Pancreas (tissue), 10 donors: ENCODE measurements at regions not wholly inside any gene's neighbourhood (a gene's known extent, or its start where the extent isn't known, plus 50 kb on each side); places are given as distances from the start of the nearest gene placed in this dataset.

Experiments
- ATAC-seq, 4 donors: fragments of 200-7000 bp; cut with Tn5 transposase; one replicate each; pipeline versions ENCODE4 v1.8.0 to v1.9.1; 2020; ENCODE audit warnings: mild to moderate bottlenecking in 4 of 4, moderate library complexity in 4 of 4
- DNase-seq, 6 donors: peaks; one replicate each; pipeline ENCODE4 v3.0.0-alpha.2; 2020
- FAIRE-seq: peaks from 2 replicates; lab custom pipeline; 2012; peaks lifted over from hg19 to GRCh38; lab: Jason Lieb, UNC
- H3K27ac ChIP-seq, 4 donors: fragments of 200-600 bp; sonication (generic); 1 replicate in 3 of 4; 2 replicates in 1 of 4; pipeline versions ENCODE4 v1.5.0 to v1.8.0; 2020
- H3K27me3 ChIP-seq, 4 donors: fragments of 200-600 bp; one replicate each; pipeline ENCODE4 v1.8.0; 2021
- H3K36me3 ChIP-seq, 3 donors: fragments of 200-600 bp; sonication (generic) in 1 of 3; one replicate each; pipeline versions ENCODE4 v1.5.0 to v1.8.0; 2020 to 2021
- H3K4me1 ChIP-seq, 3 donors: fragments of 200-600 bp; one replicate each; pipeline ENCODE4 v1.8.0; 2021
- H3K4me3 ChIP-seq, 4 donors: fragments of 200-600 bp; sonication (generic) in 2 of 4; one replicate each; pipeline versions ENCODE4 v1.5.0 to v1.8.0; 2020 to 2021
- H3K9me3 ChIP-seq, 4 donors: fragments of 200-600 bp; one replicate each; pipeline ENCODE4 v1.8.0; 2021
- CTCF ChIP-seq, 4 donors: fragments of 200-600 bp; sonication (generic) in 3 of 4; IDR thresholded peaks; one replicate each; pipeline versions ENCODE4 v1.5.0 to v1.8.0; 2021; ENCODE audit warnings: antibody characterized with exemption in 4 of 4
- WGBS, 2 donors: extraction: QIAGEN DNeasy Blood & Tissue Kit; methylation state at CpG; one replicate each; pipeline ENCODE4 v1.1.7; 2013; 5-methylcytosine and 5-hydroxymethylcytosine counted together
- intact Hi-C, 3 donors: fragments of 100-400 bp; cut with DNase I; formaldehyde crosslinking; loops; one replicate each; pipeline versions ENCODE4 v1.11.1 to v1.14.2; 2022
- donor health status: healthy with polysubstance abuse.
- donor health status: DM: no; HTN: no; CAD: no; lungs with moderate emphysema.
- donor health status: DM: no; HTN: no; CAD: no.
- donor health status: control.
- donor health status: control.
- donor health status: Bipolar disorder and iron deficiency.
- donor health status: DM: yes; HTN: yes; CAD: no.
- donor health status: DM: no; HTN: no; CAD: no.
- donor health status: DM: no; HTN: no; CAD: no.
- donor health status: DM: yes; HTN: yes; CAD: no.

- Histone ChIP-seq H3K9me3 (no peaks in the 10 kb centered on the region), H3K4me1 (no peaks in the 10 kb centered on the region), H3K27ac (no peak overlapping the region), H3K4me3 (no peak overlapping the region), H3K27me3 (no peaks in the 10 kb centered on the region), H3K36me3 (no peaks in the 10 kb centered on the region)
- FAIRE-seq (no peak), ATAC-seq (no peak), DNase-seq (peak in 1 of 6 donors; percentile 1)
- TF ChIP-seq CTCF (IDR thresholded peaks at IDR 0.05) = no peak
- intact Hi-C loops = no loop called here
- WGBS, 2 donors = 81 to 85% methylated on average over 10 of the region's 10 CpGs
Observed at GRCh38 chr6:1037430-1038202, 274.3 kb upstream of the FOXQ1 start.

- DNase-seq (peak in 1 of 6 donors; percentile 4), FAIRE-seq (no peak), ATAC-seq (no peak)
- Histone ChIP-seq H3K4me3 (no peak overlapping the region), H3K9me3 (no peaks in the 10 kb centered on the region), H3K4me1 (no peaks in the 10 kb centered on the region), H3K27me3 (no peaks in the 10 kb centered on the region), H3K36me3 (no peaks in the 10 kb centered on the region), H3K27ac (no peak overlapping the region)
- 81 to 83% methylated on average over 11 of the region's 11 CpGs for WGBS, 2 donors
- intact Hi-C loops = no loop called here
- no peak for TF ChIP-seq CTCF (IDR thresholded peaks at IDR 0.05)
Observed at GRCh38 chr6:1035401-1035800, 276.5 kb upstream of the FOXQ1 start.

- ATAC-seq (no peak), DNase-seq (no peak), FAIRE-seq (no peak)
- no peak for TF ChIP-seq CTCF (IDR thresholded peaks at IDR 0.05)
- no peak overlapping the region for H3K27ac ChIP-seq
- no peak overlapping the region for H3K4me3 ChIP-seq
- H3K4me1 ChIP-seq = no peaks in the 10 kb centered on the region
- no peaks in the 10 kb centered on the region for H3K36me3 ChIP-seq
- intact Hi-C loops = no loop called here
- H3K27me3 ChIP-seq = no peaks in the 10 kb centered on the region
- 62 to 83% methylated on average over 2 of the region's 2 CpGs for WGBS, 2 donors
- no peaks in the 10 kb centered on the region for H3K9me3 ChIP-seq
Observed at GRCh38 chr6:1031720-1032119, 280.2 kb upstream of the FOXQ1 start.

GRCh38 chr6:1029141-1029540 is 282.8 kb upstream of the FOXQ1 start:
- Histone ChIP-seq H3K27me3 (no peaks in the 10 kb centered on the region), H3K27ac (no peak overlapping the region), H3K36me3 (no peaks in the 10 kb centered on the region), H3K9me3 (no peaks in the 10 kb centered on the region), H3K4me1 (no peaks in the 10 kb centered on the region), H3K4me3 (no peak overlapping the region)
- WGBS, 2 donors = 91 to 98% methylated on average over 5 of the region's 5 CpGs
- FAIRE-seq (no peak), DNase-seq (peak in 1 of 6 donors; percentile 1), ATAC-seq (no peak)
- intact Hi-C loops = no loop called here
- TF ChIP-seq CTCF (IDR thresholded peaks at IDR 0.05) = no peak

GRCh38 chr6:1028723-1029122 is 283.2 kb upstream of the FOXQ1 start:
- Histone ChIP-seq H3K4me3 (no peak overlapping the region), H3K4me1 (no peaks in the 10 kb centered on the region), H3K9me3 (no peaks in the 10 kb centered on the region), H3K27me3 (no peaks in the 10 kb centered on the region), H3K36me3 (no peaks in the 10 kb centered on the region), H3K27ac (no peak overlapping the region)
- no peak for TF ChIP-seq CTCF (IDR thresholded peaks at IDR 0.05)
- DNase-seq = no peak
- ATAC-seq = no peak
- FAIRE-seq = no peak
- intact Hi-C loops = no loop called here
- 93 to 95% methylated on average over 8 of the region's 8 CpGs for WGBS, 2 donors
